Left lung (tissue), 4 donors: ENCODE measurements at regions not wholly inside any gene's neighbourhood (a gene's known extent, or its start where the extent isn't known, plus 50 kb on each side); places are given as distances from the start of the nearest gene placed in this dataset.

Experiments used
- ATAC-seq: fragments of 200-7000 bp; cut with Tn5 transposase; one replicate; pipeline ENCODE4 v1.9.1; 2020; ENCODE audit warnings: moderate library complexity
- DNase-seq, 4 donors: peaks; one replicate each; pipeline ENCODE4 v3.0.0-alpha.2; 2013 to 2020
- H3K27ac ChIP-seq, 2 donors: fragments of 200-600 bp; sonication (generic) in 1 of 2; one replicate each; pipeline versions ENCODE4 v1.5.0 to v1.8.0; 2020 to 2021
- H3K27me3 ChIP-seq, 2 donors: fragments of 200-600 bp; sonication (generic) in 1 of 2; one replicate each; pipeline versions ENCODE4 v1.5.0 to v1.8.0; 2020 to 2021
- H3K36me3 ChIP-seq, 2 donors: fragments of 200-600 bp; sonication (generic) in 1 of 2; one replicate each; pipeline versions ENCODE4 v1.5.0 to v1.8.0; 2020 to 2021
- H3K4me1 ChIP-seq, 2 donors: fragments of 200-600 bp; one replicate each; pipeline ENCODE4 v1.8.0; 2021
- H3K4me3 ChIP-seq, 2 donors: fragments of 200-600 bp; sonication (generic) in 1 of 2; one replicate each; pipeline versions ENCODE4 v1.5.0 to v1.8.0; 2020 to 2021; ENCODE audit warnings: mild to moderate bottlenecking in 1 of 2
- H3K9me3 ChIP-seq, 2 donors: fragments of 200-600 bp; sonication (generic) in 1 of 2; one replicate each; pipeline versions ENCODE4 v1.5.0 to v1.8.0; 2020 to 2021
- CTCF ChIP-seq, 2 donors: fragments of 200-600 bp; sonication (generic) in 1 of 2; IDR thresholded peaks; one replicate each; pipeline versions ENCODE4 v1.5.0 to v1.8.0; 2021; ENCODE audit warnings: antibody characterized with exemption in 2 of 2
- intact Hi-C, 2 donors: fragments of 100-400 bp; cut with DNase I; formaldehyde crosslinking; loops; one replicate each; pipeline versions ENCODE4 v1.11.2 to v1.14.2; 2022
- donor health status: DM: no; HTN: yes; CAD: no.
- donor health status: DM: no; HTN: no; CAD: no.

- TF ChIP-seq CTCF (IDR thresholded peaks at IDR 0.05) = no peak
- H3K27ac ChIP-seq = no peak overlapping the region
- intact Hi-C loops = no loop called here
- no peaks in the 10 kb centered on the region for H3K4me1 ChIP-seq
- DNase-seq (no peak), ATAC-seq (peak; percentile 86)
- no peaks in the 10 kb centered on the region for H3K36me3 ChIP-seq
- H3K9me3 ChIP-seq = peaks cover 0 to 14% of the 10 kb centered on the region in 2 donors
- no peak overlapping the region for H3K4me3 ChIP-seq
- no peaks in the 10 kb centered on the region for H3K27me3 ChIP-seq
Observed at GRCh38 chr2:6202756-6203155, 510.6 kb downstream of the SOX11 start.

- peaks cover 0 to 12% of the 10 kb centered on the region in 2 donors for H3K9me3 ChIP-seq
- H3K27ac ChIP-seq = no peak overlapping the region
- no peaks in the 10 kb centered on the region for H3K4me1 ChIP-seq
- ATAC-seq = peak; percentile 86
- TF ChIP-seq CTCF (IDR thresholded peaks at IDR 0.05) = no peak
- H3K4me3 ChIP-seq = no peak overlapping the region
- H3K36me3 ChIP-seq = no peaks in the 10 kb centered on the region
- DNase-seq = no peak
- no peaks in the 10 kb centered on the region for H3K27me3 ChIP-seq
- intact Hi-C loops = no loop called here
Observed at GRCh38 chr2:6203291-6203959, 511.2 kb downstream of the SOX11 start.

- intact Hi-C loops = no loop called here
- Histone ChIP-seq H3K4me3 (no peak overlapping the region), H3K36me3 (no peaks in the 10 kb centered on the region), H3K4me1 (no peaks in the 10 kb centered on the region), H3K27me3 (no peaks in the 10 kb centered on the region), H3K9me3 (peaks cover 0 to under 1% of the 10 kb centered on the region in 2 donors), H3K27ac (no peak overlapping the region)
- no peak for DNase-seq
- no peak for ATAC-seq
- no peak for TF ChIP-seq CTCF (IDR thresholded peaks at IDR 0.05)
Observed at GRCh38 chr2:6206882-6207281, 514.7 kb downstream of the SOX11 start.

- no peak for DNase-seq
- no peak overlapping the region for H3K4me3 ChIP-seq
- H3K9me3 ChIP-seq = no peaks in the 10 kb centered on the region
- no peak for ATAC-seq
- no peaks in the 10 kb centered on the region for H3K36me3 ChIP-seq
- intact Hi-C loops = no loop called here
- H3K27me3 ChIP-seq = no peaks in the 10 kb centered on the region
- no peak for TF ChIP-seq CTCF (IDR thresholded peaks at IDR 0.05)
- H3K27ac ChIP-seq = no peak overlapping the region
- no peaks in the 10 kb centered on the region for H3K4me1 ChIP-seq
Observed at GRCh38 chr2:6211236-6211635, 519.1 kb downstream of the SOX11 start.

GRCh38 chr2:6212491-6212890 is 520.3 kb downstream of the SOX11 start:
- H3K4me3 ChIP-seq = no peak overlapping the region
- H3K27me3 ChIP-seq = no peaks in the 10 kb centered on the region

More at GRCh38 chr2:6212491-6212890, 520.3 kb downstream of the SOX11 start:
- TF ChIP-seq CTCF (IDR thresholded peaks at IDR 0.05) = no peak
- Histone ChIP-seq H3K9me3 (no peaks in the 10 kb centered on the region), H3K27ac (no peak overlapping the region), H3K4me1 (no peaks in the 10 kb centered on the region), H3K36me3 (no peaks in the 10 kb centered on the region)
- DNase-seq (no peak), ATAC-seq (no peak)
- intact Hi-C loops = no loop called here
